ENCODE measurements at regions not wholly inside any gene's neighbourhood (a gene's known extent, or its start where the extent isn't known, plus 50 kb on each side); places are given as distances from the start of the nearest gene placed in this dataset.
A peak's percentile ranks its signal among the peaks of the same experiment; 100 is the strongest.

DNA sequence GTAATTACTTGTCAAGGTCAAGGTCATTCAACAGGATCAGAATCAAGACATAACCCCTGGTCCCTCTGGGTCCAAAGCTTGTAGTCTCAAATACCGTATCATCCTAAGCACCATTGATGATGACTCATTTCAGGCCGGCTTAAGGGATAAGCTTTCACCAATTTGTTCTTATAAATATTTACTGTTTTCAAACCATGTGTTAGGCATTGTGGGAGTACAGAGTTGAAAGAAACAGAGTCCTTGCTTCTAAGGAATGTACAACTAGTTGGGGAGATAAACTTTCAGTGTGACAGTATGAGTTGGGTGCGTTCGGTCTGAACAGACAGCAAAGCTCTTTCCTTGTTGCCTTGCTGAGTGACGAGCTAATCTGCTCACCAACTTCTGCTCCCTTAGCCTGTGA is 183.5 kb upstream of the MAF start:
- no peak overlapping the region for H2BK120ac ChIP-seq (ENCODE audit: low read depth, low read length)

DNA sequence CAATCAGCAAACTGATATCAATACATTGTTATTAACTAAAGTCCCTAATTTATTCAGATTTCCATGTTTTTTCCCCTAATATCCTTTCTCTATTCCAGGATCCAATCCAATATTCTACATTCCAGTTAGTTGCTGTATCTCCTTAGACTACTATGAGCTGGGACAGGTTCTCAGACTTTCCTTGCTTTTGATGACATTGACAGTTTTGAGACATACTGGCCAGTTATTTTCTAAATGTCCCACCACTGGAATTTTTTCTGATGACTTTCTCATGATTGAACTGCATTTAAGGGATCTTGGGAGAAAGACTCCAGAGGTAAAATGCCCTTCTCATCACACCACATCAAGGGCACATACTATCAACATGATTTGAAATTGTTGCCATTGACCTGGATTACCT is 177.1 kb upstream of the MAF start:
- no peaks in the 10 kb centered on the region for H3K27me3 ChIP-seq (ENCODE audit: control insufficient read depth in 1 of 2, insufficient read depth in 1 of 2, low read length in 2 of 2)
- H2AK5ac ChIP-seq (ENCODE audit: low read length, severe bottlenecking) = no peak overlapping the region
- no peak overlapping the region for H2BK120ac ChIP-seq (ENCODE audit: low read depth, low read length)
- no peak overlapping the region for H2BK12ac ChIP-seq (ENCODE audit: low read length in 2 of 2)
- no peaks in the 10 kb centered on the region for H3K79me1 ChIP-seq (replicated peaks; ENCODE audit: low read length, poor library complexity, severe bottlenecking)
- no peak overlapping the region for H2BK5ac ChIP-seq (ENCODE audit: low read depth, low read length, poor library complexity, severe bottlenecking)
- H3K27ac ChIP-seq (ENCODE audit: low read length, poor library complexity, severe bottlenecking) = no peak overlapping the region
- H2AFZ ChIP-seq (ENCODE audit: low read depth, low read length) = no peak overlapping the region
- no peak overlapping the region for H2BK15ac ChIP-seq (ENCODE audit: low read depth, poor library complexity, severe bottlenecking)
- H4K8ac ChIP-seq (ENCODE audit: low read length) = no peak overlapping the region
- DNase-seq = no peak
- no peak overlapping the region for H3K23ac ChIP-seq (ENCODE audit: low read length in 2 of 2)
- H3K4me1 ChIP-seq (ENCODE audit: control insufficient read depth, insufficient read depth, low read depth, low read length) = peaks cover 2% of the 10 kb centered on the region
- H3K9ac ChIP-seq (ENCODE audit: low read length) = no peak overlapping the region
- H3K36me3 ChIP-seq (ENCODE audit: control insufficient read depth in 1 of 2, insufficient read depth in 2 of 2, low read depth in 1 of 2, low read length in 2 of 2) = no peaks in the 10 kb centered on the region
- no peak overlapping the region for H3K14ac ChIP-seq (ENCODE audit: low read length in 2 of 2)
- no peak overlapping the region for H3K4ac ChIP-seq (ENCODE audit: low read depth in 1 of 2, low read length in 2 of 2)
- no peak overlapping the region for H3K4me2 ChIP-seq (ENCODE audit: low read length, poor library complexity, severe bottlenecking)
- H4K91ac ChIP-seq (ENCODE audit: low read length) = no peak overlapping the region
- no peak overlapping the region for H3K18ac ChIP-seq (ENCODE audit: low read depth in 1 of 2, low read length in 2 of 2)
- H3K4me3 ChIP-seq (ENCODE audit: insufficient read depth in 1 of 2, low read depth in 1 of 2, low read length in 2 of 2) = no peak overlapping the region
- no peaks in the 10 kb centered on the region for H3K9me3 ChIP-seq (ENCODE audit: control insufficient read depth, low read length)

More for the DNA sequence above, 183.5 kb upstream of the MAF start:
- H2AFZ ChIP-seq (ENCODE audit: low read depth, low read length) = no peak overlapping the region
- no peak overlapping the region for H3K27ac ChIP-seq (ENCODE audit: low read length, poor library complexity, severe bottlenecking)
- no peak overlapping the region for H3K23ac ChIP-seq (ENCODE audit: low read length in 2 of 2)
- no peak overlapping the region for H4K8ac ChIP-seq (ENCODE audit: low read length)
- H2BK5ac ChIP-seq (ENCODE audit: low read depth, low read length, poor library complexity, severe bottlenecking) = no peak overlapping the region
- no peaks in the 10 kb centered on the region for H3K9me3 ChIP-seq (ENCODE audit: control insufficient read depth, low read length)
- H3K27me3 ChIP-seq (ENCODE audit: control insufficient read depth in 1 of 2, insufficient read depth in 1 of 2, low read length in 2 of 2) = peaks cover 0 to 4% of the 10 kb centered on the region in 2 experiments
- no peak overlapping the region for H3K4me3 ChIP-seq (ENCODE audit: insufficient read depth in 1 of 2, low read depth in 1 of 2, low read length in 2 of 2)
- H3K14ac ChIP-seq (ENCODE audit: low read length in 2 of 2) = no peak overlapping the region
- no peak overlapping the region for H3K4ac ChIP-seq (ENCODE audit: low read depth in 1 of 2, low read length in 2 of 2)
- DNase-seq = peak; percentile 65
- no peak overlapping the region for H2AK5ac ChIP-seq (ENCODE audit: low read length, severe bottlenecking)
- H3K36me3 ChIP-seq (ENCODE audit: control insufficient read depth in 1 of 2, insufficient read depth in 2 of 2, low read depth in 1 of 2, low read length in 2 of 2) = no peaks in the 10 kb centered on the region
- no peak overlapping the region for H3K9ac ChIP-seq (ENCODE audit: low read length)
- H4K91ac ChIP-seq (ENCODE audit: low read length) = no peak overlapping the region
- H3K18ac ChIP-seq (ENCODE audit: low read depth in 1 of 2, low read length in 2 of 2) = no peak overlapping the region
- no peak overlapping the region for H3K4me2 ChIP-seq (ENCODE audit: low read length, poor library complexity, severe bottlenecking)
- no peaks in the 10 kb centered on the region for H3K4me1 ChIP-seq (ENCODE audit: control insufficient read depth, insufficient read depth, low read depth, low read length)
- no peak overlapping the region for H2BK12ac ChIP-seq (ENCODE audit: low read length in 2 of 2)
- WGBS = 46% methylated on average over 4 of the region's 5 CpGs
- no peaks in the 10 kb centered on the region for H3K79me1 ChIP-seq (replicated peaks; ENCODE audit: low read length, poor library complexity, severe bottlenecking)
- H2BK15ac ChIP-seq (ENCODE audit: low read depth, poor library complexity, severe bottlenecking) = no peak overlapping the region

DNA sequence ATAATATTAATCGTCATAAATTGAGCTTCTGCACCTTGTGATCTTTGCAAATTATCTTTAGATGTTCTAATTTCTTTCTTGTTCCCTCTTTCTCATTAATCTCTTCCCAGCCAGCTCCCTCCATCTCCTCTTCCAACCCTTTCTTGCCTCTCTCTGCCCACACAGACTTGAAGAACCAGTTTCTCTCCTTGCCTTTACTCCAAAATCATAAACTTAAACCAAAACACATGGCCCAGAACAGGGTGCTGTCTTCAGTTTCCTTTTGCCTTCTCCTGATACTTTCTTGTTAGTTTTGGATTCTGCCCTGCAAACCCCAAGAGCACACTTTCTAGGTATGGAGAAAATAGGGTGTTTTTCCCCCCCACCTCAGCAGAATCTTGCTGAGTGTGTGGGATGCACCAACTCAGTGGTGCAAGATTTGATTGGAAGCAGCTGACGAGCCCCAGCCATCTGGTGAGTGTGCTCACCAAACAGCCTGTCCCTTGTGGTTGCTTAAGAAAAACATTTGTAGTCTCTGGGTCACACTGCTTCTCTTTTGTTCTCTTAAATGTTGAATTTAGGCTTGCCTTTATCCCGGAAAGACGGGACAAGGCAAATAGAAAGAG is 175.8 kb upstream of the MAF start:
- Histone ChIP-seq H2BK120ac (ENCODE audit: low read depth, low read length) (no peak overlapping the region), H3K9me3 (ENCODE audit: control insufficient read depth, low read length) (no peaks in the 10 kb centered on the region), H2AK5ac (ENCODE audit: low read length, severe bottlenecking) (no peak overlapping the region), H4K91ac (ENCODE audit: low read length) (no peak overlapping the region), H3K9ac (ENCODE audit: low read length) (peak overlapping the region; percentile 60), H3K27ac (ENCODE audit: low read length, poor library complexity, severe bottlenecking) (no peak overlapping the region), H2BK12ac (ENCODE audit: low read length in 2 of 2) (peak overlapping the region in 1 of 2 experiments; percentile 32), H2BK5ac (ENCODE audit: low read depth, low read length, poor library complexity, severe bottlenecking) (no peak overlapping the region), H3K27me3 (ENCODE audit: control insufficient read depth in 1 of 2, insufficient read depth in 1 of 2, low read length in 2 of 2) (no peaks in the 10 kb centered on the region), H3K4me3 (ENCODE audit: insufficient read depth in 1 of 2, low read depth in 1 of 2, low read length in 2 of 2) (peak overlapping the region in 1 of 2 experiments; percentile 8), H3K18ac (ENCODE audit: low read depth in 1 of 2, low read length in 2 of 2) (peak overlapping the region in 1 of 2 experiments; percentile 64), H2BK15ac (ENCODE audit: low read depth, poor library complexity, severe bottlenecking) (no peak overlapping the region), H4K8ac (ENCODE audit: low read length) (no peak overlapping the region), H3K14ac (ENCODE audit: low read length in 2 of 2) (no peak overlapping the region), H3K36me3 (ENCODE audit: control insufficient read depth in 1 of 2, insufficient read depth in 2 of 2, low read depth in 1 of 2, low read length in 2 of 2) (no peaks in the 10 kb centered on the region), H3K4me1 (ENCODE audit: control insufficient read depth, insufficient read depth, low read depth, low read length) (peaks cover 2% of the 10 kb centered on the region), H3K79me1 (replicated peaks; ENCODE audit: low read length, poor library complexity, severe bottlenecking) (no peaks in the 10 kb centered on the region), H3K4ac (ENCODE audit: low read depth in 1 of 2, low read length in 2 of 2) (no peak overlapping the region), H2AFZ (ENCODE audit: low read depth, low read length) (no peak overlapping the region), H3K4me2 (ENCODE audit: low read length, poor library complexity, severe bottlenecking) (no peak overlapping the region), H3K23ac (ENCODE audit: low read length in 2 of 2) (no peak overlapping the region)
- peak; percentile 70 for DNase-seq
- 36% methylated on average over 4 of the region's 4 CpGs for WGBS

DNA sequence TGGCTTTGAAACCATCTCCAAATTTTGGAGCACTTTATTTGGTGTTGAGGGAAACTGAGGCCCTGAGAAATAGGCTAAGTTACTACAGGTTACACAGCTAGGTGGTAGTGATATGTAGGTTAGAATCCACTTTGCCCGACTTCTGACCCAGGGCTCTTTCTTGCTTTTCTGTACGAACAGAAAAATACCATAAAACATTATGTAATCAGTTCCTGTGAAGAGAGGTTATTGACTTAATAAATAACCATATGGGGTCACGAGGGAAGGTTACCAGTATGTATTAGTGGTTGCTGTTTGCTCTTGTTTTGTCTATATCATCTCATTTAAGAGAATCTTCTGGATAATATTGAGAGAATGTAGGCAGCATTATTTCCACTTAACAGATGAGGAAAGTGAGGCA is 172.2 kb upstream of the MAF start:
- H3K4me1 ChIP-seq (ENCODE audit: control insufficient read depth, insufficient read depth, low read depth, low read length) = peaks cover 14% of the 10 kb centered on the region
- H2BK120ac ChIP-seq (ENCODE audit: low read depth, low read length) = no peak overlapping the region
- no peak overlapping the region for H3K27ac ChIP-seq (ENCODE audit: low read length, poor library complexity, severe bottlenecking)
- no peak overlapping the region for H4K91ac ChIP-seq (ENCODE audit: low read length)
- no peak overlapping the region for H4K8ac ChIP-seq (ENCODE audit: low read length)
- no peak overlapping the region for H3K23ac ChIP-seq (ENCODE audit: low read length in 2 of 2)
- WGBS = 40% methylated on average over 1 of the region's 3 CpGs
- no peak overlapping the region for H2BK5ac ChIP-seq (ENCODE audit: low read depth, low read length, poor library complexity, severe bottlenecking)
- H3K18ac ChIP-seq (ENCODE audit: low read depth in 1 of 2, low read length in 2 of 2) = no peak overlapping the region
- H3K4me2 ChIP-seq (ENCODE audit: low read length, poor library complexity, severe bottlenecking) = no peak overlapping the region
- H3K36me3 ChIP-seq (ENCODE audit: control insufficient read depth in 1 of 2, insufficient read depth in 2 of 2, low read depth in 1 of 2, low read length in 2 of 2) = no peaks in the 10 kb centered on the region
- no peaks in the 10 kb centered on the region for H3K79me1 ChIP-seq (replicated peaks; ENCODE audit: low read length, poor library complexity, severe bottlenecking)
- DNase-seq = no peak
- H3K4ac ChIP-seq (ENCODE audit: low read depth in 1 of 2, low read length in 2 of 2) = no peak overlapping the region
- no peaks in the 10 kb centered on the region for H3K27me3 ChIP-seq (ENCODE audit: control insufficient read depth in 1 of 2, insufficient read depth in 1 of 2, low read length in 2 of 2)
- H3K9ac ChIP-seq (ENCODE audit: low read length) = no peak overlapping the region
- no peak overlapping the region for H2AFZ ChIP-seq (ENCODE audit: low read depth, low read length)
- no peak overlapping the region for H2BK12ac ChIP-seq (ENCODE audit: low read length in 2 of 2)
- no peak overlapping the region for H3K4me3 ChIP-seq (ENCODE audit: insufficient read depth in 1 of 2, low read depth in 1 of 2, low read length in 2 of 2)
- no peak overlapping the region for H2AK5ac ChIP-seq (ENCODE audit: low read length, severe bottlenecking)
- H2BK15ac ChIP-seq (ENCODE audit: low read depth, poor library complexity, severe bottlenecking) = no peak overlapping the region
- no peaks in the 10 kb centered on the region for H3K9me3 ChIP-seq (ENCODE audit: control insufficient read depth, low read length)
- no peak overlapping the region for H3K14ac ChIP-seq (ENCODE audit: low read length in 2 of 2)
